ENCODE measurements at regions not wholly inside any gene's neighbourhood (a gene's known extent, or its start where the extent isn't known, plus 50 kb on each side); places are given as distances from the start of the nearest gene placed in this dataset.

DNA sequence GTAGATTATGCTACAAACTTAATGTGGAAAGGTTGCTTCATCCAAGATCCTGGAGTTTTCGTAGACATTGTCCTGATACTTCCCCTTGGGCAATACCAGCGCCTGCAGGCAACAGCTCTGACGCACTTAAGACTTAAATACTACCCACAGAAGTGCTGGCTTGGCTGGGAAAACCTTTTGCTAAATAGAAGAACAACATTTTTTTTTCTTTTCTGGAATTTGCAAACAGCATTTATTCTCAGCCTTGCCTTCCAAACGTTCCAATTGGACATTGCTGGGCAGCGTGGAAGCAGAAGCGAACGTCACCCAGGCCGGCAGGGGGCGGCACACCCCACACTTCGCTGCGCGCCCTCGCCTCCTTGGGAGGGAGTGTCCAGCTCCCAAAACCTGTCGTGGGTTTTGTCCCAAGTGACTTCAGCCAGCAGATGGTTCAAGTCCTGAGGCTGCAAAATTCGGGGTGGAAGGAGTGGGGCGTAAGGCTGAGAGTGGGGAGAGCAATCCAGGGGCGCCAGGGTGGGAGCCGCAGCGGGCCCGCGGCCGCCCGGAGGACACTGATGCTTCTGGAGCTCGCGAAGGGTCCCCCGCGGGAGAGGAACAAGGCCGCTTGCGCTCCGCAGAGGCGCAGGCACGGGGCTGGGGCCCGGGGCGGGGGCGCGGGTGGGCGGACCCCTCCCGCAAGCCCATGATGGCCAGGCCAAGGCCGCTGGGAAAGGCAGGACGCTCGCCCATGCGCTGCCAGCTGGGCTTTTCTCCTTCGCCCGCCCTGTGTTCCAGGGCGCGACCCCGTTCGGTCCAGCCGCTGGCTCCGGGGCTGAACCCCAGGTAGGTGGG is 60.8 kb upstream of the MAP3K4 start:
- peak; percentile 17 for TF ChIP-seq EZH2 (IDR thresholded peaks at IDR 0.05; ENCODE audit: borderline replicate concordance, low read depth, low read length, severe bottlenecking)
- TF ChIP-seq, protein P1, sequence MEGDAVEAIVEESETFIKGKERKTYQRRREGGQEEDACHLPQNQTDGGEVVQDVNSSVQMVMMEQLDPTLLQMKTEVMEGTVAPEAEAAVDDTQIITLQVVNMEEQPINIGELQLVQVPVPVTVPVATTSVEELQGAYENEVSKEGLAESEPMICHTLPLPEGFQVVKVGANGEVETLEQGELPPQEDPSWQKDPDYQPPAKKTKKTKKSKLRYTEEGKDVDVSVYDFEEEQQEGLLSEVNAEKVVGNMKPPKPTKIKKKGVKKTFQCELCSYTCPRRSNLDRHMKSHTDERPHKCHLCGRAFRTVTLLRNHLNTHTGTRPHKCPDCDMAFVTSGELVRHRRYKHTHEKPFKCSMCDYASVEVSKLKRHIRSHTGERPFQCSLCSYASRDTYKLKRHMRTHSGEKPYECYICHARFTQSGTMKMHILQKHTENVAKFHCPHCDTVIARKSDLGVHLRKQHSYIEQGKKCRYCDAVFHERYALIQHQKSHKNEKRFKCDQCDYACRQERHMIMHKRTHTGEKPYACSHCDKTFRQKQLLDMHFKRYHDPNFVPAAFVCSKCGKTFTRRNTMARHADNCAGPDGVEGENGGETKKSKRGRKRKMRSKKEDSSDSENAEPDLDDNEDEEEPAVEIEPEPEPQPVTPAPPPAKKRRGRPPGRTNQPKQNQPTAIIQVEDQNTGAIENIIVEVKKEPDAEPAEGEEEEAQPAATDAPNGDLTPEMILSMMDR (IDR thresholded peaks at IDR 0.05; ENCODE audit: extremely low read depth in 1 of 2, insufficient read depth in 1 of 2, low read depth in 1 of 2, low read length in 2 of 2) = peak; percentile 87 to 94
- no peak for TF ChIP-seq POLR2AphosphoS5 (IDR thresholded peaks at IDR 0.05; ENCODE audit: insufficient read depth, low read depth, low read length)
- TF ChIP-seq GATA2 (IDR thresholded peaks at IDR 0.05; ENCODE audit: insufficient read depth, insufficient read length, low read depth, low read length) = no peak
- no peak for TF ChIP-seq JUN (IDR thresholded peaks at IDR 0.05; ENCODE audit: borderline replicate concordance, insufficient read depth, insufficient read length, low read depth)
- TF ChIP-seq POLR2A (IDR thresholded peaks at IDR 0.05; ENCODE audit: low read depth, low read length) = no peak

Data from endothelial cell of umbilical vein (primary cell).